Left ventricle myocardium inferior (tissue), 1 donor: ENCODE measurements at regions not wholly inside any gene's neighbourhood (a gene's known extent, or its start where the extent isn't known, plus 50 kb on each side); places are given as distances from the start of the nearest gene placed in this dataset.

ENCODE experiments used
- DNase-seq: peaks from one replicate; pipeline ENCODE4 v3.0.0-alpha.2; 2020
- H3K27ac ChIP-seq: fragments of 200-600 bp; replicated peaks from 2 replicates; pipeline ENCODE4 v1.8.0; 2021
- H3K27me3 ChIP-seq: fragments of 200-600 bp; 2 replicates; pipeline ENCODE4 v1.8.0; 2021; ENCODE audit warnings: low read depth
- H3K36me3 ChIP-seq: fragments of 200-600 bp; 2 replicates; pipeline ENCODE4 v1.8.0; 2021
- H3K4me1 ChIP-seq: fragments of 200-600 bp; 2 replicates; pipeline ENCODE4 v1.8.0; 2021
- H3K4me3 ChIP-seq: fragments of 200-600 bp; 2 replicates; pipeline ENCODE4 v1.8.0; 2021; ENCODE audit warnings: mild to moderate bottlenecking, moderate library complexity
- H3K9me3 ChIP-seq: fragments of 200-600 bp; replicated peaks from 2 replicates; pipeline ENCODE4 v1.8.0; 2021
- intact Hi-C: fragments of 100-400 bp; cut with micrococcal nuclease; formaldehyde crosslinking; loops from one replicate; pipeline ENCODE4 v1.11.0; 2022
- TF ChIP-seq, protein P1 (sequence below): fragments of 200-600 bp; IDR thresholded peaks from 2 replicates; pipeline ENCODE4 v1.8.0; 2021; ENCODE audit warnings: antibody characterized with exemption, mild to moderate bottlenecking, borderline replicate concordance
- donor health status: DM: no; HTN: yes; CAD: no; lungs with severe emphysema.

DNA sequence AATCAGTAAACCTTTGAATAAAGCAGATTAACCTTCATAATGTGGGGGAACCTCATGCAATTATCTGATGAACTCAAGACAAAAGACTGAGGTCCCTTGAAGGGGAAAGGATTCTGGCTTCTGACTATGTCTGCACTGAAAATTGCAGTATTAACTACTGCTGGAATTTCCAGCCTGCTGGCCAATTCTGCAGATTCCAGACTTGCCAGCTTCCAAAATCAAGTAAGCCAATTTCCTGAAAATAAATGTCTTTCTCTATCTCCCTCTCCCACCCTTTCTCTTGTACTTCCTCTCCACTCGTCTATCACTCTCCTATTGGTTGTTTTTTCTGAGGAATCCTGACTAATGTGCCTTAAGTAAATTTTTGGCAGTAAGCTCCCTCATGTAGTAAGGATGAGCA, 1479.9 kb upstream of the PRR20A start:
- intact Hi-C loops = no loop called here
- H3K27me3 ChIP-seq = no peaks in the 10 kb centered on the region
- TF ChIP-seq, protein P1, sequence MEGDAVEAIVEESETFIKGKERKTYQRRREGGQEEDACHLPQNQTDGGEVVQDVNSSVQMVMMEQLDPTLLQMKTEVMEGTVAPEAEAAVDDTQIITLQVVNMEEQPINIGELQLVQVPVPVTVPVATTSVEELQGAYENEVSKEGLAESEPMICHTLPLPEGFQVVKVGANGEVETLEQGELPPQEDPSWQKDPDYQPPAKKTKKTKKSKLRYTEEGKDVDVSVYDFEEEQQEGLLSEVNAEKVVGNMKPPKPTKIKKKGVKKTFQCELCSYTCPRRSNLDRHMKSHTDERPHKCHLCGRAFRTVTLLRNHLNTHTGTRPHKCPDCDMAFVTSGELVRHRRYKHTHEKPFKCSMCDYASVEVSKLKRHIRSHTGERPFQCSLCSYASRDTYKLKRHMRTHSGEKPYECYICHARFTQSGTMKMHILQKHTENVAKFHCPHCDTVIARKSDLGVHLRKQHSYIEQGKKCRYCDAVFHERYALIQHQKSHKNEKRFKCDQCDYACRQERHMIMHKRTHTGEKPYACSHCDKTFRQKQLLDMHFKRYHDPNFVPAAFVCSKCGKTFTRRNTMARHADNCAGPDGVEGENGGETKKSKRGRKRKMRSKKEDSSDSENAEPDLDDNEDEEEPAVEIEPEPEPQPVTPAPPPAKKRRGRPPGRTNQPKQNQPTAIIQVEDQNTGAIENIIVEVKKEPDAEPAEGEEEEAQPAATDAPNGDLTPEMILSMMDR = no peak
- H3K27ac ChIP-seq = no peak overlapping the region
- no peaks in the 10 kb centered on the region for H3K4me1 ChIP-seq
- peaks cover 7% of the 10 kb centered on the region for H3K9me3 ChIP-seq
- no peak overlapping the region for H3K4me3 ChIP-seq
- H3K36me3 ChIP-seq = no peaks in the 10 kb centered on the region
- no peak for DNase-seq

DNA sequence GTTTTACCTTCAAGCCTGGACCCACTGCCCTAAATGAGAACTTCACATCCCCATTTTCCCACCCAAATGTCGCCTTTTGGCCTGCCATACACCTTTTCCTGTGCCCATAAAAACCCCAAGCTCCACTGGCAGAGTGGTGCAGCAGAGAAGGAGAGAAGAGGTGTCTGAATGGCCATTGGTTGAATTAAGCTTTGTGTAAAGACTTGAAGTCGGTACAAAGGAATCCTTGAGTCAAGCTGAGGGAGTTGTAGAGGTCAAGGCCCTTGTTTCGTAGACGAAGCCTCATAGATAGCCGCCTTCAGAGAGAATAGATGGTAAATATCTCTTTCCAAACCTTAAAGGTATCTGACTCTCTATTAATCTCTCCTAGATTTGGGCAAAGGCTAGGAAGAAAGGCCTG, 1479.2 kb upstream of the PRR20A start:
- Histone ChIP-seq H3K9me3 (peaks cover 9% of the 10 kb centered on the region), H3K4me1 (no peaks in the 10 kb centered on the region), H3K27me3 (no peaks in the 10 kb centered on the region), H3K27ac (no peak overlapping the region), H3K36me3 (no peaks in the 10 kb centered on the region), H3K4me3 (no peak overlapping the region)
- TF ChIP-seq, protein P1 = no peak
- intact Hi-C loops = no loop called here
- DNase-seq = no peak

DNA sequence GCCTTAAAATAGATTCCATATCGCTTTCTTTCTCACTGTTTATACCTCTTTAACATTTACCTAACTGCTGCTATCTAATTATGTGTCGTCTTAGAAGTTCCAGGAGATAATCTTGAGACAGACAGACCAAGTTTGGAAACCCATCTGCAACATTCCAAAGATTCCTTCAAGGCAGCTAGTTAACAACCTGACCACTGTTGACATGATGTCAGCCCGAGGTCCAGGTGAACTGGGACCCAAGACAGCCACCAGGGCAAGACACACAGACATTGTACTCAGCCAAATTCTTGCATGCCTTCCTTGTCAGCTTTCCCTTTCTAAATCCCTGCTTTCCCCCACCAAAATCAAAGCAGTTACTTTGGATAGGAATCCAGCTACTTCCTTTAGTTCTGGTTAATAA, 1476.5 kb upstream of the PRR20A start:
- no peaks in the 10 kb centered on the region for H3K36me3 ChIP-seq
- TF ChIP-seq, protein P1 = no peak
- intact Hi-C loops = no loop called here

DNA sequence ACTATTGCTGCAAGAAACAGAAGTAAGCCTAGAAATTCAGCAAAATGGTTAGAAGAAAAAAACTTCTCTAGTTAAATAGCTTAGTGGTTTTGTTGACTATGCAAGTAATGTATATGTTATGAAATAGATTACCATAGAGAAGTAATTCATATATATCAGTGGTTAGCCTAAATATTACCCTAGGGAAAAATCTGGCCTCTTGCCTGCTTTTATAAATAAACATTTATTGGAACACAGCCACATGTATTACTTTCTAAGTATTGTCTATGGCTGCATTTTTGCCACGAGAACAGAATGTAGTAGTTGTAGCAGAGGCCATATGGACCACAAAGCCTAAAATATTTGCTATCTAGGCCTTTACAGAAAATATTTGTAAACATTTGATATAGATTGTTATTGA, 1471.7 kb upstream of the PRR20A start:
- Histone ChIP-seq H3K27me3 (no peaks in the 10 kb centered on the region), H3K9me3 (peaks cover 9% of the 10 kb centered on the region), H3K4me3 (no peak overlapping the region), H3K36me3 (no peaks in the 10 kb centered on the region), H3K27ac (no peak overlapping the region), H3K4me1 (no peaks in the 10 kb centered on the region)
- intact Hi-C loops = no loop called here
- DNase-seq = no peak
- TF ChIP-seq, protein P1 = no peak

More for the DNA sequence above, 1476.5 kb upstream of the PRR20A start:
- Histone ChIP-seq H3K27ac (no peak overlapping the region), H3K4me3 (no peak overlapping the region), H3K4me1 (no peaks in the 10 kb centered on the region), H3K27me3 (no peaks in the 10 kb centered on the region), H3K9me3 (peaks cover 9% of the 10 kb centered on the region)
- no peak for DNase-seq

DNA sequence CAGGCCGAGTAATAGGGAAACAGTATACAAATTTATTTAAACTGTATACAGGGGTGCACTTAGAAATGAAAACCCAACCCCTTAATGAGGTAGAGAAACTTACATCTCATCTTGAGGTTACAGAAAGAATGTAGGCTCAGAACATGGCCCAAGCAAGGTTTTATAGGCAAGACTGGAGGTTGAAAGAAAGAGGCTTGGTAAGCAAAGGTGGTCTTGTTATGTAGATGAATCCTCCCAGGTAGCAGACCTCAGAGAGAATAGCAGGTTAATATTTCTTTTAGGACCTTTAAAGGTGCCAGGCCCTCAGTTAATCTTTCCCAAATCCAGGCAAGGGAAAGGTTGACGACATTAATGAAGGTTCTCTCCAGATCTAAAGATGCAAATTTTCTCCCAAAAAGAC, 1466.8 kb upstream of the PRR20A start:
- Histone ChIP-seq H3K27me3 (no peaks in the 10 kb centered on the region), H3K4me1 (no peaks in the 10 kb centered on the region), H3K27ac (no peak overlapping the region), H3K4me3 (no peak overlapping the region), H3K9me3 (no peaks in the 10 kb centered on the region), H3K36me3 (no peaks in the 10 kb centered on the region)
- TF ChIP-seq, protein P1 = no peak
- intact Hi-C loops = no loop called here
- DNase-seq = no peak

DNA sequence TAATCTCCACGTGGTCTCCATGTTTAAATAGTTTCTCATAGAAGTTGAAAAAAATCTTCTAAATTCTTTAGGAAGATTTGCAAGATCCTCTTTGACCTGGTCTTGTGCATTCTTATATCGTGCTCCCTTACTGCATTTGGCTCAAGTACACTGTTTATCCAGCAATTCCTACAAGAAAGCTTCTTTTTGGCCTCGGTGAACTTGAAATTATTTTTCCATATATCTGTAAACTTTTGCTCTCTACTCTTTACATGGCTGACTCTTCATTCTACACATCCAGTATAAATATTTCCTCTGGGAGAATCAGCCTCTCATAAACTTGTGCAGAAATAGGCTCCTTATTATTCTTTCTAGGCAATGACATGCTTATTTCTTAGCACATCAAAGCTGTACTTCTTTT, 1457.9 kb upstream of the PRR20A start:
- Histone ChIP-seq H3K4me3 (no peak overlapping the region), H3K9me3 (peaks cover 4% of the 10 kb centered on the region), H3K27ac (no peak overlapping the region), H3K4me1 (no peaks in the 10 kb centered on the region), H3K27me3 (no peaks in the 10 kb centered on the region), H3K36me3 (no peaks in the 10 kb centered on the region)
- TF ChIP-seq, protein P1 = no peak
- intact Hi-C loops = no loop called here
- DNase-seq = no peak
